ENCODE measurements at regions not wholly inside any gene's neighbourhood (a gene's known extent, or its start where the extent isn't known, plus 50 kb on each side); places are given as distances from the start of the nearest gene placed in this dataset.

DNA sequence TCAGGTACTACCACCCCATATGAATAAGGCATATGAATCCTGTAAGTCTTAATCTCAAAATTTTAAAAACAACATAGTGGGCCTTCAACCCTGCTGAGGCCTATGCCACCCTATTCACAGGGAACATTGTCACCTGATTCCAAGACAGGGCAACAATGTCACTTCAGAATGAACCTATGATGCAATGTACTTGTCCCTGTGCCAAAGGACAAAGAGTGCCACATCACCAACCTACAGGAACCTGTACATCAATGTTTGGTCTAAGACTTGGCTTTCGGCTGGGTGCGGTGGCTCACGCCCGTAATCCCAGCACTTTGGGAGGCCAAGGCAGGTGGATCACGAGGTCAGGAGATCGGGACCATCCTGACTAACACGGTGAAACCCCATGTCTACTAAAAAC, 318.5 kb upstream of the JARID2 start:
- Histone ChIP-seq H4K20me1 (ENCODE audit: insufficient read depth) (no peaks in the 10 kb centered on the region), H3K27me3 (ENCODE audit: insufficient read depth, low read depth, low read length) (no peaks in the 10 kb centered on the region), H2AFZ (ENCODE audit: low read depth, low read length) (no peak overlapping the region), H3K9me3 (ENCODE audit: low read length) (no peaks in the 10 kb centered on the region), H3K9me2 (ENCODE audit: insufficient read depth, low read length) (no peaks in the 10 kb centered on the region), H3F3A (ENCODE audit: insufficient read depth, low read length, poor library complexity, severe bottlenecking) (no peaks in the 10 kb centered on the region), H3K4me3 (ENCODE audit: low read length) (no peak overlapping the region), H3K27ac (ENCODE audit: low read length) (no peak overlapping the region), H3K9ac (ENCODE audit: low read length) (no peak overlapping the region), H3K79me2 (replicated peaks; ENCODE audit: insufficient read depth, low read length) (no peaks in the 10 kb centered on the region), H3K36me3 (ENCODE audit: insufficient read depth, low read length) (no peaks in the 10 kb centered on the region), H3K4me2 (ENCODE audit: low read length) (no peak overlapping the region)
- TF ChIP-seq EP300 (conservative IDR thresholded peaks at IDR 0.05; ENCODE audit: poor library complexity, severe bottlenecking) = no peak
- no peak for TF ChIP-seq POLR2AphosphoS5 (IDR thresholded peaks at IDR 0.05)
- TF ChIP-seq MXI1 (conservative IDR thresholded peaks at IDR 0.05; ENCODE audit: poor library complexity, severe bottlenecking) = no peak

GRCh38 chr6:14929291-14929690, 316.6 kb upstream of the JARID2 start:
- H3K79me2 ChIP-seq (replicated peaks; ENCODE audit: insufficient read depth, low read length) = no peaks in the 10 kb centered on the region
- no peaks in the 10 kb centered on the region for H3K9me2 ChIP-seq (ENCODE audit: insufficient read depth, low read length)
- H3K4me2 ChIP-seq (ENCODE audit: low read length) = no peak overlapping the region
- H4K20me1 ChIP-seq (ENCODE audit: insufficient read depth) = no peaks in the 10 kb centered on the region
- TF ChIP-seq EZH2 (IDR thresholded peaks at IDR 0.05; ENCODE audit: borderline replicate concordance, insufficient read depth, low read length, poor library complexity, severe bottlenecking) (no peak), MXI1 (conservative IDR thresholded peaks at IDR 0.05; ENCODE audit: poor library complexity, severe bottlenecking) (no peak), EP300 (conservative IDR thresholded peaks at IDR 0.05; ENCODE audit: poor library complexity, severe bottlenecking) (no peak), RAD21 (conservative IDR thresholded peaks at IDR 0.05) (no peak), POLR2AphosphoS5 (IDR thresholded peaks at IDR 0.05) (no peak), CTCF (IDR thresholded peaks at IDR 0.05; ENCODE audit: poor library complexity, severe bottlenecking) (no peak), TAF1 (IDR thresholded peaks at IDR 0.05; ENCODE audit: low read depth) (no peak), SMC3 (conservative IDR thresholded peaks at IDR 0.05; ENCODE audit: poor library complexity) (no peak)
- H3K27me3 ChIP-seq (ENCODE audit: insufficient read depth, low read depth, low read length) = no peaks in the 10 kb centered on the region
- no peaks in the 10 kb centered on the region for H3K36me3 ChIP-seq (ENCODE audit: insufficient read depth, low read length)
- no peak overlapping the region for H3K4me3 ChIP-seq (ENCODE audit: low read length)
- no peak overlapping the region for H3K27ac ChIP-seq (ENCODE audit: low read length)
- no peak overlapping the region for H3K9ac ChIP-seq (ENCODE audit: low read length)
- H2AFZ ChIP-seq (ENCODE audit: low read depth, low read length) = no peak overlapping the region
- no peaks in the 10 kb centered on the region for H3K9me3 ChIP-seq (ENCODE audit: low read length)
- H3F3A ChIP-seq (ENCODE audit: insufficient read depth, low read length, poor library complexity, severe bottlenecking) = no peaks in the 10 kb centered on the region

DNA sequence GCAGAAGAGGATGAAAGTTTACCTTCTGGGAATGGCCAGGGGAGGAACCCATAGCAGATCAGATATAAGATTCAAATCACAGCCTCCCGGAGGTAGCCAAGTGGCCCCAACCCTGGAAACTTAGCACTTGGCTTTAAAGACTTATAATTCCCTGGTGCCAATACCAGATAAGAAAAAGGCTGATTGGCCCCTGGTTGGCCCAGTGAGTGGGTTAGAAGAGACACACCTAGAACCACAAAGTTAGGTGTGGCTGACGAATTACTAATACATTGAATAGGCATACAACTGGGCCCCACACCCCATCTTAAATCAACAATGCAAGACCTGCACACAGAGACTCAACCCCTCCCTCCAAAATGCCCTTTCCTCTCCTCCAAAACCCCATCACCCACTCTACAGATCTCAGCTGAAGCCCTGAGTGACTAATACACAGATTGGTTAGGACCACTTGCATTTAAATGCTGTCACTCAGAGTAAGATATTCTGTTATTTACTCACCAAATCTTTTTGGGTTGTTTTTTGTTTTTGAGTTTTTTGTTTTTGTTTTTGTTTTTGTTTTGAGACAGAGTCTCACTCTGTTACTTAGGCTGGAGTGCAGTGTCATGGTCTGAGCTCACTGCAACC, 315.4 kb upstream of the JARID2 start:
- no peaks in the 10 kb centered on the region for H3K36me3 ChIP-seq (ENCODE audit: insufficient read depth, low read length)
- H3K27me3 ChIP-seq (ENCODE audit: insufficient read depth, low read depth, low read length) = no peaks in the 10 kb centered on the region
- H3K4me3 ChIP-seq (ENCODE audit: low read length) = no peak overlapping the region
- H3K9ac ChIP-seq (ENCODE audit: low read length) = no peak overlapping the region
- H3K4me2 ChIP-seq (ENCODE audit: low read length) = no peak overlapping the region
- H4K20me1 ChIP-seq (ENCODE audit: insufficient read depth) = no peaks in the 10 kb centered on the region
- no peaks in the 10 kb centered on the region for H3K79me2 ChIP-seq (replicated peaks; ENCODE audit: insufficient read depth, low read length)
- no peaks in the 10 kb centered on the region for H3F3A ChIP-seq (ENCODE audit: insufficient read depth, low read length, poor library complexity, severe bottlenecking)
- TF ChIP-seq MXI1 (conservative IDR thresholded peaks at IDR 0.05; ENCODE audit: poor library complexity, severe bottlenecking) (no peak), EP300 (conservative IDR thresholded peaks at IDR 0.05; ENCODE audit: poor library complexity, severe bottlenecking) (no peak), TAF1 (IDR thresholded peaks at IDR 0.05; ENCODE audit: low read depth) (no peak), RAD21 (conservative IDR thresholded peaks at IDR 0.05) (no peak), EZH2 (IDR thresholded peaks at IDR 0.05; ENCODE audit: borderline replicate concordance, insufficient read depth, low read length, poor library complexity, severe bottlenecking) (no peak), POLR2AphosphoS5 (IDR thresholded peaks at IDR 0.05) (no peak), SMC3 (conservative IDR thresholded peaks at IDR 0.05; ENCODE audit: poor library complexity) (no peak), CTCF (IDR thresholded peaks at IDR 0.05; ENCODE audit: poor library complexity, severe bottlenecking) (no peak)
- TF ChIP-seq, protein P1, sequence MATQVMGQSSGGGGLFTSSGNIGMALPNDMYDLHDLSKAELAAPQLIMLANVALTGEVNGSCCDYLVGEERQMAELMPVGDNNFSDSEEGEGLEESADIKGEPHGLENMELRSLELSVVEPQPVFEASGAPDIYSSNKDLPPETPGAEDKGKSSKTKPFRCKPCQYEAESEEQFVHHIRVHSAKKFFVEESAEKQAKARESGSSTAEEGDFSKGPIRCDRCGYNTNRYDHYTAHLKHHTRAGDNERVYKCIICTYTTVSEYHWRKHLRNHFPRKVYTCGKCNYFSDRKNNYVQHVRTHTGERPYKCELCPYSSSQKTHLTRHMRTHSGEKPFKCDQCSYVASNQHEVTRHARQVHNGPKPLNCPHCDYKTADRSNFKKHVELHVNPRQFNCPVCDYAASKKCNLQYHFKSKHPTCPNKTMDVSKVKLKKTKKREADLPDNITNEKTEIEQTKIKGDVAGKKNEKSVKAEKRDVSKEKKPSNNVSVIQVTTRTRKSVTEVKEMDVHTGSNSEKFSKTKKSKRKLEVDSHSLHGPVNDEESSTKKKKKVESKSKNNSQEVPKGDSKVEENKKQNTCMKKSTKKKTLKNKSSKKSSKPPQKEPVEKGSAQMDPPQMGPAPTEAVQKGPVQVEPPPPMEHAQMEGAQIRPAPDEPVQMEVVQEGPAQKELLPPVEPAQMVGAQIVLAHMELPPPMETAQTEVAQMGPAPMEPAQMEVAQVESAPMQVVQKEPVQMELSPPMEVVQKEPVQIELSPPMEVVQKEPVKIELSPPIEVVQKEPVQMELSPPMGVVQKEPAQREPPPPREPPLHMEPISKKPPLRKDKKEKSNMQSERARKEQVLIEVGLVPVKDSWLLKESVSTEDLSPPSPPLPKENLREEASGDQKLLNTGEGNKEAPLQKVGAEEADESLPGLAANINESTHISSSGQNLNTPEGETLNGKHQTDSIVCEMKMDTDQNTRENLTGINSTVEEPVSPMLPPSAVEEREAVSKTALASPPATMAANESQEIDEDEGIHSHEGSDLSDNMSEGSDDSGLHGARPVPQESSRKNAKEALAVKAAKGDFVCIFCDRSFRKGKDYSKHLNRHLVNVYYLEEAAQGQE (IDR thresholded peaks at IDR 0.05; ENCODE audit: borderline replicate concordance) = no peak
- H2AFZ ChIP-seq (ENCODE audit: low read depth, low read length) = no peak overlapping the region
- no peaks in the 10 kb centered on the region for H3K9me2 ChIP-seq (ENCODE audit: insufficient read depth, low read length)
- H3K27ac ChIP-seq (ENCODE audit: low read length) = no peak overlapping the region
- no peaks in the 10 kb centered on the region for H3K9me3 ChIP-seq (ENCODE audit: low read length)
